A549 (cell line): ENCODE measurements at regions not wholly inside any gene's neighbourhood (a gene's known extent, or its start where the extent isn't known, plus 50 kb on each side); places are given as distances from the start of the nearest gene placed in this dataset.
A peak's percentile ranks its signal among the peaks of the same experiment; 100 is the strongest.

Experiments used
- ATAC-seq, 2 experiments: fragments of 200-7000 bp in 1 of 2; fragments of >200 bp in 1 of 2; cut with Nextera tagmentation in 1 of 2; cut with Tn5 transposase in 1 of 2; 3 replicates each; pipeline versions ENCODE4 v1.8.0 to v1.9.1; 2018 to 2020; ENCODE audit warnings: mild to moderate bottlenecking in 1 of 2, moderate library complexity in 1 of 2
- CTCF ChIA-PET: fragments of 300-600 bp; sonication (Branson Sonifier 250); formaldehyde crosslinking; extraction: SDS; loops from one replicate; lab custom pipeline; 2021; ENCODE audit warnings: antibody characterized with exemption, inconsistent platforms; lab: Yijun Ruan, JAX
- POLR2A ChIA-PET: fragments of 350-600 bp; formaldehyde crosslinking; extraction: SDS; loops from one replicate; lab custom pipeline; 2021; ENCODE audit warnings: antibody characterized with exemption, inconsistent platforms; lab: Yijun Ruan, JAX
- DNase-seq, 2 experiments: peaks; one replicate each; pipeline versions ENCODE4 v3.0.0 to v3.0.0-alpha.2; 2011 to 2016; ENCODE audit warnings: low read depth in 1 of 2, low spot score in 1 of 2
- FAIRE-seq: peaks from 2 replicates; lab custom pipeline; 2011; peaks lifted over from hg19 to GRCh38; lab: Jason Lieb, UNC
- H3K27ac ChIP-seq, 2 experiments: fragments of >200 bp; sonication (Bioruptor Twin); formaldehyde crosslinking; 3 replicates each; pipeline ENCODE4 v1.5.1; 2016 to 2017
- H3K4me1 ChIP-seq: fragments of >200 bp; sonication (Bioruptor Twin); formaldehyde crosslinking; 3 replicates; pipeline ENCODE4 v1.6.1; 2016
- H3K4me2 ChIP-seq: fragments of >200 bp; sonication (Bioruptor Twin); formaldehyde crosslinking; 3 replicates; pipeline ENCODE4 v1.6.1; 2016
- H3K4me3 ChIP-seq: fragments of >200 bp; sonication (Bioruptor Twin); formaldehyde crosslinking; 3 replicates; pipeline ENCODE4 v1.5.1; 2016
- H3K9me3 ChIP-seq: fragments of >200 bp; sonication (Bioruptor Twin); formaldehyde crosslinking; 3 replicates; pipeline ENCODE4 v1.6.1; 2016
- CEBPB ChIP-seq, 2 experiments: fragments of >200 bp in 1 of 2; sonication (Bioruptor Twin) in 1 of 2; formaldehyde crosslinking in 1 of 2; IDR thresholded peaks; 2 replicates each; pipeline ENCODE4 v1.6.1; 2012 to 2016
- CHD2 ChIP-seq: fragments of 150-350 bp; IDR thresholded peaks from 2 replicates; pipeline ENCODE4 v1.6.1; 2014; ENCODE audit warnings: low read length; ENCODE audit not compliant: partially characterized antibody
- E2F6 ChIP-seq: IDR thresholded peaks from 2 replicates; pipeline ENCODE4 v1.6.1; 2012; ENCODE audit warnings: low read depth, borderline replicate concordance
- EHMT2 ChIP-seq: fragments of 200-600 bp; sonication (generic); IDR thresholded peaks from 2 replicates; pipeline ENCODE4 v1.6.1; 2016; ENCODE audit warnings: antibody characterized with exemption, low read depth, mild to moderate bottlenecking, moderate library complexity
- EP300 ChIP-seq, 2 experiments: fragments of >200 bp; sonication (Bioruptor Twin); formaldehyde crosslinking; IDR thresholded peaks; 2 replicates in 1 of 2; 3 replicates in 1 of 2; pipeline ENCODE4 v1.6.1; 2016 to 2017
- FOSB ChIP-seq: fragments of 250-450 bp; sonication (Bioruptor Pico); IDR thresholded peaks from 2 replicates; pipeline ENCODE4 v1.5.0; 2020; ENCODE audit warnings: mild to moderate bottlenecking, moderate library complexity
- FOXS1 ChIP-seq: fragments of 250-450 bp; sonication (Bioruptor Pico); IDR thresholded peaks from 2 replicates; pipeline ENCODE4 v1.5.0; 2020; ENCODE audit warnings: mild to moderate bottlenecking, moderate library complexity
- JUN ChIP-seq, 2 experiments: fragments of >200 bp; sonication (Bioruptor Twin); formaldehyde crosslinking; IDR thresholded peaks; 2 replicates in 1 of 2; 3 replicates in 1 of 2; pipeline ENCODE4 v1.6.1; 2016 to 2017
- MAX ChIP-seq: IDR thresholded peaks from 2 replicates; pipeline ENCODE4 v1.6.1; 2012
- REST ChIP-seq: fragments of 200-600 bp; sonication (generic); IDR thresholded peaks from 2 replicates; pipeline ENCODE4 v1.6.1; 2016; ENCODE audit warnings: antibody characterized with exemption, mild to moderate bottlenecking, moderate library complexity
- RFX5 ChIP-seq: fragments of 450-650 bp; IDR thresholded peaks from 2 replicates; pipeline ENCODE4 v1.7.1; 2014; ENCODE audit warnings: antibody characterized with exemption, mild to moderate bottlenecking, moderate library complexity
- ZC3H11A ChIP-seq: fragments of 450-650 bp; IDR thresholded peaks from 2 replicates; pipeline ENCODE4 v1.6.1; 2014; ENCODE audit warnings: antibody characterized with exemption, mild to moderate bottlenecking
- WGBS: methylation state at CpG from one replicate; pipeline ENCODE4 v1.1.6; 2017; ENCODE audit errors: missing lambda C conversion rate; 5-methylcytosine and 5-hydroxymethylcytosine counted together

- TF ChIP-seq FOXS1 (CRISPR knock-in tag) (no peak), CHD2 (no peak), JUN (IDR thresholded peaks at IDR 0.05) (no peak), ZC3H11A (no peak), E2F6 (no peak), RFX5 (no peak)
Measured at GRCh38 chr11:130631119-130631518, 182.7 kb downstream of the ADAMTS15 start (continued).

- peaks cover 64% of the 10 kb centered on the region for H3K4me1 ChIP-seq
- ATAC-seq = no peak
- H3K4me2 ChIP-seq = peak overlapping the region; percentile 23; the same call in 1 of the 3 replicates
- FAIRE-seq = no peak
- TF ChIP-seq MAX (peak; percentile 53), CHD2 (no peak)
- H3K27ac ChIP-seq = peak overlapping the region; percentile 96 to 97
- WGBS = 62% methylated on average over 2 of the region's 2 CpGs
- H3K9me3 ChIP-seq = no peaks in the 10 kb centered on the region
- POLR2A ChIA-PET = no interaction called here
- no peak for DNase-seq
- CTCF ChIA-PET = interaction anchor here (5.3 kb wide), 1 partner anchor 229 kb away, joined by 27 read pairs; no protein-coding TSS in a partner anchor
- H3K4me3 ChIP-seq = no peak overlapping the region
Measured at GRCh38 chr11:130633466-130633865, 185.0 kb downstream of the ADAMTS15 start.

- no peak for DNase-seq
- 90% methylated on average over 3 of the region's 4 CpGs for WGBS
- H3K4me1 ChIP-seq = peaks cover 71% of the 10 kb centered on the region
- no peak overlapping the region for H3K4me3 ChIP-seq
- H3K27ac ChIP-seq = peak overlapping the region; percentile 96 to 97
- no peak for TF ChIP-seq EHMT2
- no peak for ATAC-seq
- no peaks in the 10 kb centered on the region for H3K9me3 ChIP-seq
- ChIA-PET POLR2A (no interaction called here), CTCF (interaction anchor here (5.3 kb wide), 1 partner anchor 228 kb away, joined by 27 read pairs; no protein-coding TSS in a partner anchor)
- H3K4me2 ChIP-seq = peak overlapping the region; percentile 85; the same call in 2 of the 3 replicates
- no peak for FAIRE-seq
Measured at GRCh38 chr11:130634186-130634585, 185.7 kb downstream of the ADAMTS15 start.

GRCh38 chr11:130634961-130635473, 186.6 kb downstream of the ADAMTS15 start:
- peak overlapping the region; percentile 96 to 97 for H3K27ac ChIP-seq
- H3K4me3 ChIP-seq = no peak overlapping the region
- ATAC-seq = no peak
- ChIA-PET POLR2A (no interaction called here), CTCF (interaction anchor here (0.9 to 5.3 kb wide), 4 partner anchors 11 to 227 kb away, joined by 3 to 27 read pairs (median 6); no protein-coding TSS in a partner anchor)
- peaks cover 72% of the 10 kb centered on the region for H3K4me1 ChIP-seq
- FAIRE-seq = no peak
- DNase-seq = peak in 1 of 2 experiments; percentile 27
- peak overlapping the region; percentile 85 for H3K4me2 ChIP-seq
- 23% methylated on average over 9 of the region's 11 CpGs for WGBS
- no peaks in the 10 kb centered on the region for H3K9me3 ChIP-seq
- TF ChIP-seq FOSB (CRISPR knock-in tag) = no peak
- 0 out of 2 replicates have a peak, but pooled peaks have one; percentile 17 for TF ChIP-seq MAX

GRCh38 chr11:130635937-130636630, 187.6 kb downstream of the ADAMTS15 start:
- Histone ChIP-seq H3K27ac (peak overlapping the region; percentile 96 to 97), H3K4me1 (peaks cover 66% of the 10 kb centered on the region), H3K9me3 (no peaks in the 10 kb centered on the region), H3K4me3 (no peak overlapping the region), H3K4me2 (peak overlapping the region; percentile 85)
- ChIA-PET CTCF (interaction anchor here (0.9 to 5.3 kb wide), 4 partner anchors 24 to 226 kb away, joined by 4 to 27 read pairs (median 7); no protein-coding TSS in a partner anchor), POLR2A (interaction anchor here (0.7 to 2.5 kb wide), 3 partner anchors 24 to 188 kb away, joined by 3 to 10 read pairs (median 10); partner anchors contain the start of gene ADAMTS15)
- ATAC-seq = peak; percentile 12 to 21; a peak in 4 of 6 replicates
- FAIRE-seq = no peak
- 12% methylated on average over 5 of the region's 5 CpGs for WGBS
- peak in 1 of 2 experiments; percentile 29 for DNase-seq
- TF ChIP-seq ZC3H11A (no peak), EP300 (IDR thresholded peaks at IDR 0.05) (peak in 1 of 2 experiments; percentile 32; a peak in 1 of 5 replicates), REST (no peak), CEBPB (IDR thresholded peaks at IDR 0.05) (0 out of 4 replicates have a peak, but pooled peaks of 1 of the 2 experiments have one; percentile 21)
